ENCODE measurements at regions not wholly inside any gene's neighbourhood (a gene's known extent, or its start where the extent isn't known, plus 50 kb on each side); places are given as distances from the start of the nearest gene placed in this dataset.

DNA sequence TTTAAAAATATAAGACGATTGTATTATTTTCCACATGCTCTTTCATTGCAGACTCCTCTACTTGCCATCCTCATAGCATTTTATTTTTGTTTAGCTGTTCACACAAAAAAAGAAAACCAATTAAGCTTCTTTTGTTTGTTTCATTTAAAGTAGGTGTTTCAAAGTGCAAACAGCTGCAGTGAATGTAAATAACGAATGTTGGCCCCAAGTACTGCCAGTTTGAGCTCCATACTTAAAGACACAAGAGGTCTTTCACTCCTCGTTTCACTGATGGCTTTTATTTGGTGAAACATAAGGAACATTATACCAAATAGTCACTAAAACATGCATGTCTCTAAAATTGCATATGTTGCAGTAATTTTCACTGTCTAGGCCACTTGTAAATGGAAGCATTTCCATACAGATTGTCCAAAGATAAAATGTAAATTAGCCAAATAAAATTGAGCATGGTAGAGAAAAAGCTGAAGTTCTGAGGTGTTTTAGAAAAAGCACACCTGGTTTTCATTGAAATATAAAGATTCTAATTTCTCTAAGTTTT lies 253.4 kb downstream of the TMX3 start:
- TF ChIP-seq, protein P1, sequence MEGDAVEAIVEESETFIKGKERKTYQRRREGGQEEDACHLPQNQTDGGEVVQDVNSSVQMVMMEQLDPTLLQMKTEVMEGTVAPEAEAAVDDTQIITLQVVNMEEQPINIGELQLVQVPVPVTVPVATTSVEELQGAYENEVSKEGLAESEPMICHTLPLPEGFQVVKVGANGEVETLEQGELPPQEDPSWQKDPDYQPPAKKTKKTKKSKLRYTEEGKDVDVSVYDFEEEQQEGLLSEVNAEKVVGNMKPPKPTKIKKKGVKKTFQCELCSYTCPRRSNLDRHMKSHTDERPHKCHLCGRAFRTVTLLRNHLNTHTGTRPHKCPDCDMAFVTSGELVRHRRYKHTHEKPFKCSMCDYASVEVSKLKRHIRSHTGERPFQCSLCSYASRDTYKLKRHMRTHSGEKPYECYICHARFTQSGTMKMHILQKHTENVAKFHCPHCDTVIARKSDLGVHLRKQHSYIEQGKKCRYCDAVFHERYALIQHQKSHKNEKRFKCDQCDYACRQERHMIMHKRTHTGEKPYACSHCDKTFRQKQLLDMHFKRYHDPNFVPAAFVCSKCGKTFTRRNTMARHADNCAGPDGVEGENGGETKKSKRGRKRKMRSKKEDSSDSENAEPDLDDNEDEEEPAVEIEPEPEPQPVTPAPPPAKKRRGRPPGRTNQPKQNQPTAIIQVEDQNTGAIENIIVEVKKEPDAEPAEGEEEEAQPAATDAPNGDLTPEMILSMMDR (IDR thresholded peaks at IDR 0.05), result no peak
- no peak for DNase-seq
- Histone ChIP-seq H3K4me1 (peaks cover 0 to 23% (median 2%) of the 10 kb centered on the region in 4 donors), H3K4me3 (no peak overlapping the region), H3K27me3 (no peaks in the 10 kb centered on the region), H3K9me3 (no peaks in the 10 kb centered on the region), H3K27ac (no peak overlapping the region), H3K36me3 (no peaks in the 10 kb centered on the region)
- intact Hi-C loops (cut with DNase I; ENCODE audit: low total_unique reads), result no loop called here

DNA sequence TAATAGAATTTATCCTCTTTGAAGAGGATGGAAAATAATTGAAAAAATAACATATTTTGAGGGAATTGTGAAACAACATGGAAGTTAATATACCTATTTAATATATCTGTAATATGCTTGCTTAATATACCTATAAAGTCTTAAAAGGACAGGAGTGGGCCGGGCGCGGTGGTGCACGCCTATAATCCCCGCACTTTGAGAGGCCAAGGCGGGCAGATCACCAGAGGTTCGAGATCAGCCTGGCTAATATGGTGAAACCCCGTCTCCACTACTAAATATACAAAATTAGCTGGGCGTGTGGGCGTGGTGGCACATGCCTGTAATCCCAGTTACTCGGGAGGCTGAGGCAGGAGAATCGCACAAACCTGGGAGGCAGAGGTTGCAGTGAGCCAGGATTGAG lies 254.9 kb downstream of the TMX3 start:
- DNase-seq, result no peak
- TF ChIP-seq, protein P1 (IDR thresholded peaks at IDR 0.05), result no peak
- Histone ChIP-seq H3K4me3 (no peak overlapping the region), H3K27me3 (no peaks in the 10 kb centered on the region), H3K36me3 (no peaks in the 10 kb centered on the region), H3K27ac (no peak overlapping the region), H3K4me1 (peaks cover 0 to 23% (median 2%) of the 10 kb centered on the region in 4 donors), H3K9me3 (no peaks in the 10 kb centered on the region)
- intact Hi-C loops (cut with DNase I; ENCODE audit: low total_unique reads), result no loop called here

DNA sequence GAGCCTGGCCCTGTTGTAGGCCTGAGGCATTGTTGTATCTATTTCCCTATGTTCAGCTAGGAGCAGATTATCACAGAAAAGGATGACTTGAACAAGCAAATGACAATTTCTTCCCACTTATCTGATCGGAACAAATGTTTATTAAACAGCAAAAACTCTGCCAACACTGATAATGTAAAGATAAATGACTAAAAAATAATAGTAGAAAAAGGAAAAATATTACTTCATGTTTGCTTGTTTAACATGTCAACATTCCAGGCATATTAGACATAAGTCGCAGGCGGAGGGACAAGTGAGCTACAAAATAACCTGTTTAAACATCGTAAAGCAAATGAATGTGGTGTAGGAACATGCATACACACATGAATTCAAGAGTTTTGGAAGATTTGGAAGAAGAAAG lies 257.9 kb downstream of the TMX3 start:
- Histone ChIP-seq H3K36me3 (no peaks in the 10 kb centered on the region), H3K27me3 (no peaks in the 10 kb centered on the region), H3K9me3 (no peaks in the 10 kb centered on the region), H3K4me1 (peaks cover 0 to 23% (median 2%) of the 10 kb centered on the region in 4 donors), H3K27ac (no peak overlapping the region), H3K4me3 (no peak overlapping the region)
- DNase-seq, result no peak
- intact Hi-C loops (cut with DNase I; ENCODE audit: low total_unique reads), result no loop called here
- TF ChIP-seq, protein P1 (IDR thresholded peaks at IDR 0.05), result no peak

DNA sequence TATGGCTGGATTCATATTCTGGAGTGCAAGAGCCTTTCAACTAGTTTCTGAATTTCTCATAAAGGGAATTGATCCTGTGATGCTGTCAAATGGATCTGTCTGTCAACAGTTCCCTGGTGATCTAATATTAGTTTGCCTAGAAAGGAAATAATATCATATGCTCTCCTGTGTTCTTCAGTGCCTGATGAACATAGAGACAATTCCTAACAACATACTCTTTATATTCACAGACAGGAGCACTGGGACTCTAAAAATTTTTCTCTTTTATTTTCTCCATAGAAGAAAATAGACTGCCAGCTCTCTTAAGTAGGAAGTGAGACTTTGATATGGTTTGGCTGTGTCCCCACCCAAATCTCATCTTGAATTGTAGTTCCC lies 259.7 kb downstream of the TMX3 start:
- TF ChIP-seq, protein P1 (IDR thresholded peaks at IDR 0.05), result no peak
- Histone ChIP-seq H3K36me3 (no peaks in the 10 kb centered on the region), H3K27me3 (no peaks in the 10 kb centered on the region), H3K4me1 (peaks cover 0 to 20% (median 0%) of the 10 kb centered on the region in 4 donors), H3K27ac (no peak overlapping the region), H3K9me3 (no peaks in the 10 kb centered on the region), H3K4me3 (no peak overlapping the region)
- DNase-seq, result no peak
- intact Hi-C loops (cut with DNase I; ENCODE audit: low total_unique reads), result no loop called here

DNA sequence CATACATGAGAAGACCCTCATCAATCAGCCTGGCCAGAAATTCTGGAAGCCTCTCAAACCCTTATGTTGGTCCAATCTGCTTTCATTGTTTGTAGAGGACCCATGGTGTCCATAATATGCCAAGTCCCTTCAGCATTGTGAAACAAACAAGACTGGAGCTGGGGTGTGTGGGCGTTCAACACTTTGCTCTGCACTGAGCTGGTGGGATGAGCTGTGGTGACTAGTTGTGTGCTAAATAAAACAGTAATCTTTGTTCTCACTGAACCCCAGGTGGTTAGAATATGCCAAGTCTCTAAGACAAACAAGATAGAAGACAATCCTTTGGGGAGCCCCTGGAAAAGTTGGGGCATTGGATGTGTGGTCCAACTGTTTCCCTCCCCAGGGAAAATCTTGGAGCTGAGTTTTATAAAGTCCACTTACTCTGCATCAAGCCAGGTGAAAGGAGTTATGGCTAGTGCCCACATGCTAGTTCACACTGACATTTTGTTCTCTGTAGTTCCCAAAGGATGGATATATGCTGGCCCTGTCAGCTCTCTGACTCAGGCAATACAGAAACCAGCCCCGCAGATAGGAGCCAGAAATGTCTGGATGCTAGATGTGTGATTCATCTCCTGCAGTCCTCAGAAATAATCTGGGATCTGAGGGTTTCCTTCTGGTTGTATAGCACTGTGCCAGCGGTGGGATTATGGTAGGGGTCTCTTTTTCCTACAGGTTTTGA lies 260.2 kb downstream of the TMX3 start:
- Histone ChIP-seq H3K9me3 (no peaks in the 10 kb centered on the region), H3K27ac (no peak overlapping the region), H3K4me3 (no peak overlapping the region), H3K27me3 (no peaks in the 10 kb centered on the region), H3K4me1 (peaks cover 0 to 20% (median 0%) of the 10 kb centered on the region in 4 donors), H3K36me3 (no peaks in the 10 kb centered on the region)
- no peak for DNase-seq
- TF ChIP-seq, protein P1 (IDR thresholded peaks at IDR 0.05), result no peak
- intact Hi-C loops (cut with DNase I; ENCODE audit: low total_unique reads), result no loop called here
